ENCODE measurements at regions not wholly inside any gene's neighbourhood (a gene's known extent, or its start where the extent isn't known, plus 50 kb on each side); places are given as distances from the start of the nearest gene placed in this dataset.
"Not testable (repeated sequence)": the region's sequence is repeated elsewhere in the genome, so short reads cannot be mapped to it uniquely, and the experiment has no call there.

GRCh38 chr13:67554286-67554685, 324.1 kb upstream of the PCDH9 start:
- DNase-seq (ENCODE audit: low spot score), result no peak

DNA sequence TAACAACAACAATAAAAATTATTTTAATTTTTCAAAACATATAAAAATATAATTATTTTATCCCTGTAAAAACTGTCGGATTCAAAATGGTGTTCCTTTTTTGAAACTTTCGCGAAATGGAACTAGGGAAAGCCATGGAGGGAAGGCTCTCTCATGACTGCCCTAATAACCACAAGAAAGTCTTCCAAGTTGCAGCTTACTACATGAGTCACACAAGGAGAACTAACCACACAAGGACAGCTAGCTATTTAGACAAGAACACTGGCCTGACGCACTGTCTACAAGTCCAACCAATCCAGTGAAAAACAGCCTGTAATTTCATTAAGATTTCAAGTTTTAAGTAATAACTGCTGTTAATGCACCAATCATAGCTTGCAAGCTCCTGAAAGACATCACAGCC, 319.2 kb upstream of the PCDH9 start:
- DNase-seq (ENCODE audit: low spot score), result no peak

- no peak for DNase-seq (ENCODE audit: low spot score)
Measured at GRCh38 chr13:67538906-67539305, 308.8 kb upstream of the PCDH9 start.

DNA sequence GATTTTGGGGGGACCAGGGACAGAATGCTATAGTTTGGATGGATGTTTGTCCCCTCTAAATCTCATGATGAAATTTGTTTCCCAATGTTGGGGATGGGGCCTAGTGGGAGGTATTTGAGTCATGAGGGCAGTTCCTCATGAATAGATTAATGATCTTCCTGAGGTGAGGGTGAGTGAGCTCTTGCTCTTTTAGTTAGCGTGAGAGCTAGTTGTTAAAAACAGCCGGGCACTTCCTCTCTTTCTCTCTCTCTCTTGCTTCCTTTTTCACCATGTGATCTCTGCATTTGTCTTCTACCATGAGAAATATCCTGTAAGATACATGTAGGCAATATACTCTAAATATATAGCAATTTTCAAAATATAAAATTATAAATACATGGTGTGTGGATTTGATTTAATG, 290.8 kb upstream of the PCDH9 start:
- DNase-seq (ENCODE audit: low spot score), result no peak

DNA sequence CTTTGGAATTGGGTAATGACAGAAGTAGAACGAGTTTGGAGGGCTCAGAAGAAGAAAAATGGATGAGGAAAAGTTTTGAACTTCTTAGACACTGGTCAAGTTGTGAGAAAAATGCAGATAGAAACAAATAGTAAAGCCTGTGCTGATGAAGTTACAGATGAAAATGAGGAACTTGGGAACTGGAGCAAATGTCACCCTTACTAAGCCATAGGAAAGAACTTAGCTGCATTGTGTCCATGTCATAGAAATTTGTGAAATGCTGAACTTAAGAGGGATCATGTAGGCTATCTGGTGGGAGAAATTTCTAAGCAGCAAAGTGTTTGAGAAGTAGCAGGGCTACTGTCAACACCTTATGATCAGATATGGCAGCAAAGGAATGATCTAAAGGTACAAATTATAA, 289.2 kb upstream of the PCDH9 start:
- DNase-seq (ENCODE audit: low spot score), result no peak

- DNase-seq (ENCODE audit: low spot score), result no peak
Measured at GRCh38 chr13:67518785-67519184, 288.6 kb upstream of the PCDH9 start.

- DNase-seq (ENCODE audit: low spot score), result no peak
Measured at GRCh38 chr13:67515895-67516294, 285.8 kb upstream of the PCDH9 start.

GRCh38 chr13:67509018-67509417, 278.9 kb upstream of the PCDH9 start:
- DNase-seq (ENCODE audit: low spot score), result no peak

GRCh38 chr13:67508275-67508674, 278.1 kb upstream of the PCDH9 start:
- not testable (repeated sequence) for DNase-seq (ENCODE audit: low spot score)

- no peak for DNase-seq (ENCODE audit: low spot score)
Measured at GRCh38 chr13:67506407-67506806, 276.3 kb upstream of the PCDH9 start.

DNA sequence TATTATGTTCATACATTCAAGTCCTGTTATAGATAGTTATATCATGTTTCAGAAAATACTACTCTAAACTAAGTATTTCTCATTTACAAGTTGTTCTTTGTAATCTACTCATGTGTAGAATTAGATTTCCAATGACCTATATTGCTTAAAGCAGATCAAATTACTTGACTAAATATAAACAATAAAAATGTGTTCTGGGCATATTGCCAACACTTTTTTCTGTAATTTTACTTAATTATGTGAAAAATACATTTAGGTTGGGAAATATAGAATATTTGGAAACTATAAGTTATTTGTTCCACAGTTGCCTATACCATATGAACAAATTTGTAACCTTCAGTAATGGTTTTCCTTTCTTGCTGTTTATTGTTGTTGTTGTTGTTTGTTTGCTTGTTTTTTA, 275.2 kb upstream of the PCDH9 start:
- DNase-seq (ENCODE audit: low spot score), result no peak

DNA sequence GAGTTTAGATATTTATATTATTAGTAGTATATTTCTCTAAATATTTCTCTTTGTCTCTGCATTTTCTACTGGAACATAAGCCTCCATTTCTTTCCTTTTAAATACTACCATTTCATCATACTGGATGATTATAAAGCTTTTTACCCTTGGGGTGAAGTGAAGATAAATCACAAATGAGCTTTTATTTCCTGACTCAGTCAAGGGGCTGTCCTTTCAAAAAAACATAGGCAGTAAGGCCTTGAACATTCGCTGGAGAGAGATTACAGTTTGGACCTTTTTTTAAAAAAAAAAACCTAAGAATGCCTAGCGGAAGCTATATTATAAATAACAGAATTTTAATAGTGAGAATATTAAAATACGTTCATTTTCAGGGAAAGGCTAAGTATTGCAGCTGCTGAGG, 268.8 kb upstream of the PCDH9 start:
- DNase-seq (ENCODE audit: low spot score), result no peak

DNA sequence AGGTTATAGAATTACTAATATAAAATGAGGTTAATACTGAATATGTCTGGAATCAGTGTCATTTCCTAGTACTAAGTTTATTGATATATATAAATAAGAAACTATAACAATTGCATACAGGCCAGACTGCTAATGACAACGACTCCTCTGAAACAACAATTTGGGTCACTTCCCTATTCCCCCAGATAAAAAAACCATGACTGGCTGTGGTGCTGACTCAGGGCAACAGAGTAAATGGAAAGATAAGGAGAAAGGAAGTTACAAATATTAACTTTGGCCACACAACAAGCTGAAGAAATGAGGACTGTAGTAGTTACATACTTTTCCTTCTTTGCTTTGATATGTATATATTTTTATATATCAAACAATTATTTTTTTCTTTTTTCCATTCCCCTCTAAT, 263.7 kb upstream of the PCDH9 start:
- no peak for DNase-seq (ENCODE audit: low spot score)

- no peak for DNase-seq (ENCODE audit: low spot score)
Measured at GRCh38 chr13:67489016-67489415, 258.9 kb upstream of the PCDH9 start.

- DNase-seq (ENCODE audit: low spot score), result no peak
Measured at GRCh38 chr13:67481445-67481844, 251.3 kb upstream of the PCDH9 start.

GRCh38 chr13:67474115-67474514, 244.0 kb upstream of the PCDH9 start:
- DNase-seq (ENCODE audit: low spot score), result no peak

- DNase-seq (ENCODE audit: low spot score), result no peak
Measured at GRCh38 chr13:67469623-67470022, 239.5 kb upstream of the PCDH9 start.

DNA sequence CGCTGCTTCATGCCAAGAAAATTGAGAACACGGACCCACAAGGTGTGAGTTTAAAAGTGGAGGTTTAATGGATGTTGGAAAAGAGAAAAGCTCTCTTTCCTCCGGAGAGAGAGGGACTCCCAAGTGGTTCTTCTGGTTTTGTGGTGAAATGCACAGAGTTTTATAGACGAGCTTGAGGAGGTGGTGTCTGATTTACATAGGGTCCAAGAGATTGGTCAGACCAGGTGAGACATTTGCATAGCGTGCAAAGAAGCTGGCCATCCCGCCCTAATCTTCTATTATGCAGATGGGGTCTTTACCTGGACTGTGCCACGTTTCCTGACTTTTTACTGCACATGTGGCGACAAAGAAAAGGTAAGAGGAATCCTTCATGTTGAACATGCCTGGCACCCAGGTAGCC, 236.4 kb upstream of the PCDH9 start:
- no peak for DNase-seq (ENCODE audit: low spot score)

- DNase-seq (ENCODE audit: low spot score), result no peak
Measured at GRCh38 chr13:67464154-67464553, 234.0 kb upstream of the PCDH9 start.

GRCh38 chr13:67462098-67462497, 232.0 kb upstream of the PCDH9 start:
- DNase-seq (ENCODE audit: low spot score), result no peak

- DNase-seq (ENCODE audit: low spot score), result not testable (repeated sequence)
Measured at GRCh38 chr13:67452526-67452925, 222.4 kb upstream of the PCDH9 start.

DNA sequence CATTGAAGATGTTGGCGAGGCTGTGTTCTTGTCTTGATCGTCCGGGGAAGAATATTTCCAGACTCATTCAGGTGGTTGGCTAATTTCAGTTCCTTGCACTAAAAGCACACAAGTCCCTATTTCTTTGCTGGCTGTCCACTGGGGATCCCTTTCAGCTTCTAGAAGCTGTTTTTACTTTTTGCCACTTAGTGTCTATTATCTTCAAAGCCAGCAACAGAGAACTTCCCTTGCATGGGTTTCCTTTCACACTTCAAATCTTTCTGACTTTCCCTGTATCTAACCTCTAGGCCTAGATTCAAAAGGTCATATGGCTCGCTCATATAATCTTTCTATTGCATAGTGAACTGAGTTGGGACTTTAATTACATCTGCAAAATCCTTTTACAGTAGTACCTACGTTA, 215.3 kb upstream of the PCDH9 start:
- DNase-seq (ENCODE audit: low spot score), result no peak

DNA sequence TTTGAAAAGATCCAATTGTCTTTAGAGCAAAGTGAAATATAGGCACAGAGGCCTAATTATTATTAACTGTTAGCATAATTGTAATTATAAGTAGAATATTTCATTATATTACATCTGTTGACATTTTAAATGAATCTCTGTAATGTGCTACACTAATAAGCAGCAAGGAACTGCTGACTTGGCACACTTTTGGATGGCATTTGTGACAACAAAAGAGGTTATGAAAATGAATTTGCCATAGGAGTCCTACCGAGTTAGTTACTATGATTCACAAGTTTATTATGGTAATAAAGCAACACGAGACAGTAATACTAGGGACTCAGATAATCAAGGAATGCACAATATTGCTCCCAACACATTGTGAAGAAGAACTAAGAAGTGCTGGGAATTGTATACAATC, 213.8 kb upstream of the PCDH9 start:
- no peak for DNase-seq (ENCODE audit: low spot score)

DNA sequence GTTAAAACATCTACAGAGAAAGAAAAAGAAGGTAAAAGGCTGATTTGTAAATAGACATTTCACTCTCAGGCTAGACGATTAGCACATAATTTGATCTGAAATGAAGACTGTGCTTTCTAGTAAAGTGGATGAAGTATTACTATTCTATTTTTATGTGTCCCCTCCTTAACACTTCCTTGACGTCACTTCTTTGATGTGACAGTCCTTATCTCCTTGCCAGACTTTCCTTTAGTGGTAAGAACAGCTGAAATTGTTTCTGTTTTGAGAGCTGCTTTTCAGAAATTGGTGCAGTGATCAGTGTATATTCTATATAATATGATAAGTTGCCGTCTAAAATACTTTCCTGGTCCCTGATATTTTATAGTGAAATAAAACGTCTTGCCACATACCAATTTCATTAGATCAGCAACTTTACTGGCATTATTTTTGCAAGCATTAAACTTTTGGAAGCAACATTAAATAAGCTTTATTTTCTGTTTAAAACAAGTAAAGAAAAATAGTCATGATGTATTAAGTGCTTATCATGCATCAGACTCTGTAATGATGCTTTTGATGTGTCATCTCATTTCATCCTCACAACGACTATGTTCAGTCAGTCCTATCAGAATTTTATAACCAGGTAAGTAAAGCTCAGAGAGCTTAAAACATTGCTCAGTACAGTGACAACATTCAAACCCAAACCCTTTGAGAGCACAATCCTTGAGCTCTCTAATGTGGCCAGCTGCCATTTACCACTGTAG, 210.3 kb upstream of the PCDH9 start:
- no peak for DNase-seq (ENCODE audit: low spot score)

GRCh38 chr13:67439365-67439764, 209.2 kb upstream of the PCDH9 start:
- DNase-seq (ENCODE audit: low spot score), result no peak
